H1 (cell line): ENCODE measurements at regions not wholly inside any gene's neighbourhood (a gene's known extent, or its start where the extent isn't known, plus 50 kb on each side); places are given as distances from the start of the nearest gene placed in this dataset.

ENCODE experiments used
- CTCF ChIA-PET: fragments of 300-600 bp; sonication (Branson Sonifier 250); formaldehyde crosslinking; loops from one replicate; lab custom pipeline; 2021; ENCODE audit not compliant: partially characterized antibody; lab: Charles Lee
- POLR2A ChIA-PET: fragments of 300-600 bp; sonication (Branson Sonifier 250); formaldehyde crosslinking; loops from one replicate; lab custom pipeline; 2021; ENCODE audit warnings: inconsistent platforms; ENCODE audit not compliant: partially characterized antibody; lab: Charles Lee
- DNase-seq, 2 experiments: peaks; one replicate each; pipeline versions ENCODE4 v3.0.0 to v3.0.0-alpha.2; 2010 to 2022; ENCODE audit warnings: low spot score in 2 of 2, low read depth in 1 of 2, mixed read lengths in 1 of 2
- FAIRE-seq: peaks from 2 replicates; lab custom pipeline; 2011; peaks lifted over from hg19 to GRCh38; lab: Jason Lieb, UNC
- H2AFZ ChIP-seq: 2 replicates; pipeline ENCODE4 v1.8.1; 2012; ENCODE audit warnings: low read length, inconsistent platforms
- H2AK5ac ChIP-seq: 2 replicates; pipeline ENCODE4 v1.6.1; 2013; ENCODE audit warnings: low read depth, low read length
- H2BK120ac ChIP-seq: replicated peaks from 2 replicates; pipeline ENCODE3; 2013; ENCODE audit warnings: low read depth, low read length, inconsistent platforms
- H2BK12ac ChIP-seq: 2 replicates; pipeline ENCODE4 v1.6.1; 2013; ENCODE audit warnings: low read depth, low read length
- H2BK15ac ChIP-seq: 2 replicates; pipeline ENCODE4 v1.6.1; 2013; ENCODE audit warnings: low read length
- H2BK20ac ChIP-seq: 2 replicates; pipeline ENCODE4 v1.6.1; 2013; ENCODE audit warnings: low read length
- H2BK5ac ChIP-seq: 2 replicates; pipeline ENCODE4 v1.6.1; 2013; ENCODE audit warnings: low read depth, low read length
- H3K14ac ChIP-seq: 2 replicates; pipeline ENCODE4 v1.6.1; 2013; ENCODE audit warnings: inconsistent platforms; ENCODE audit not compliant: insufficient read length
- H3K18ac ChIP-seq: 2 replicates; pipeline ENCODE4 v1.6.1; 2013; ENCODE audit warnings: low read length; ENCODE audit errors: extremely low read depth
- H3K23ac ChIP-seq: 2 replicates; pipeline ENCODE4 v1.6.1; 2013; ENCODE audit warnings: inconsistent platforms; ENCODE audit not compliant: insufficient read length
- H3K23me2 ChIP-seq: 2 replicates; pipeline ENCODE4 v1.6.1; 2013; ENCODE audit warnings: low read depth, low read length
- H3K27ac ChIP-seq: 2 replicates; pipeline ENCODE4 v1.6.1; 2011; ENCODE audit warnings: low read depth, low read length, inconsistent platforms
- H3K27me3 ChIP-seq, 4 experiments: replicated peaks in 1 of 4; 1 replicate in 1 of 4; 2 replicates in 3 of 4; pipeline versions ENCODE4 v1.6.1 to v1.8.1; 2011 to 2013; ENCODE audit warnings: low read length in 3 of 4, mild to moderate bottlenecking in 3 of 4, inconsistent platforms in 2 of 4, mixed read lengths in 2 of 4, moderate library complexity in 1 of 4; ENCODE audit not compliant: control insufficient read depth in 3 of 4, insufficient read depth in 3 of 4; ENCODE audit errors: extremely low read depth in 1 of 4
- H3K36me3 ChIP-seq, 4 experiments: 2 replicates each; pipeline versions ENCODE4 v1.6.1 to v1.8.1; 2011 to 2013; ENCODE audit warnings: mild to moderate bottlenecking in 4 of 4, low read length in 3 of 4, moderate library complexity in 2 of 4, control low read depth in 1 of 4, inconsistent platforms in 1 of 4; ENCODE audit not compliant: insufficient read depth in 4 of 4, control insufficient read depth in 2 of 4
- H3K4ac ChIP-seq: replicated peaks from 2 replicates; pipeline ENCODE3; 2013; ENCODE audit warnings: low read length, low read depth, mixed read lengths, inconsistent platforms; ENCODE audit not compliant: insufficient read length
- H3K4me1 ChIP-seq, 4 experiments: replicated peaks in 1 of 4; 1 replicate in 1 of 4; 2 replicates in 3 of 4; pipeline versions ENCODE4 v1.6.1 to v1.8.1; 2011 to 2013; ENCODE audit warnings: low read length in 3 of 4, inconsistent platforms in 2 of 4, mixed read lengths in 1 of 4; ENCODE audit not compliant: insufficient read depth in 4 of 4, control insufficient read depth in 3 of 4
- H3K4me2 ChIP-seq, 2 experiments: 2 replicates each; pipeline versions ENCODE4 v1.6.1 to v1.8.1; 2011 to 2013; ENCODE audit warnings: low read depth in 2 of 2, low read length in 2 of 2, control low read depth in 1 of 2, inconsistent platforms in 1 of 2, mild to moderate bottlenecking in 1 of 2; ENCODE audit not compliant: insufficient read depth in 1 of 2
- H3K4me3 ChIP-seq, 4 experiments: fragments of 200-600, 300-600 bp in 1 of 4; sonication (generic), shearing (Covaris generic), sonication (Bioruptor Twin) in 1 of 4; 2 replicates each; pipeline versions ENCODE4 v1.5.1 to v1.8.1; 2011 to 2016; ENCODE audit warnings: low read length in 4 of 4, low read depth in 3 of 4, control low read depth in 2 of 4, inconsistent platforms in 2 of 4, mild to moderate bottlenecking in 2 of 4, mixed read lengths in 1 of 4, moderate library complexity in 1 of 4; ENCODE audit not compliant: insufficient read depth in 2 of 4; ENCODE audit errors: extremely low read depth in 1 of 4
- H3K56ac ChIP-seq: replicated peaks from 2 replicates; pipeline ENCODE3; 2013; ENCODE audit warnings: low read depth, mild to moderate bottlenecking, mixed read lengths, low read length, inconsistent platforms; ENCODE audit not compliant: insufficient read length
- H3K79me1 ChIP-seq: 2 replicates; pipeline ENCODE4 v1.6.1; 2013; ENCODE audit warnings: low read depth, low read length, control low read depth
- H3K79me2 ChIP-seq, 2 experiments: 2 replicates each; pipeline versions ENCODE4 v1.6.1 to v1.8.1; 2012 to 2013; ENCODE audit warnings: low read length in 2 of 2, mild to moderate bottlenecking in 2 of 2, inconsistent platforms in 1 of 2; ENCODE audit not compliant: insufficient read depth in 2 of 2, control insufficient read depth in 1 of 2
- H3K9ac ChIP-seq, 4 experiments: replicated peaks in 1 of 4; 1 replicate in 1 of 4; 2 replicates in 3 of 4; pipeline versions ENCODE4 v1.6.1 to v1.8.1; 2011 to 2013; ENCODE audit warnings: low read depth in 3 of 4, low read length in 3 of 4, control low read depth in 2 of 4, mild to moderate bottlenecking in 2 of 4, moderate library complexity in 2 of 4, inconsistent platforms in 1 of 4; ENCODE audit errors: extremely low read depth in 1 of 4
- H3K9me3 ChIP-seq, 2 experiments: 2 replicates each; pipeline versions ENCODE4 v1.6.1 to v1.8.1; 2012 to 2013; ENCODE audit warnings: mild to moderate bottlenecking in 2 of 2, moderate library complexity in 2 of 2, control low read depth in 1 of 2, inconsistent platforms in 1 of 2, low read depth in 1 of 2, low read length in 1 of 2, mixed read lengths in 1 of 2; ENCODE audit not compliant: insufficient read depth in 2 of 2
- H4K20me1 ChIP-seq, 2 experiments: replicated peaks in 1 of 2; 2 replicates each; pipeline versions ENCODE3 to v1.8.1; 2011 to 2013; ENCODE audit warnings: inconsistent platforms in 2 of 2, low read length in 2 of 2, mild to moderate bottlenecking in 1 of 2; ENCODE audit not compliant: insufficient read depth in 2 of 2, control insufficient read depth in 1 of 2
- H4K5ac ChIP-seq: 2 replicates; pipeline ENCODE4 v1.6.1; 2013; ENCODE audit warnings: low read length, low read depth, mixed read lengths, inconsistent platforms; ENCODE audit not compliant: insufficient read length
- H4K8ac ChIP-seq: 2 replicates; pipeline ENCODE4 v1.8.0; 2013; ENCODE audit warnings: mild to moderate bottlenecking, moderate library complexity, low read length, inconsistent platforms; ENCODE audit not compliant: insufficient read depth; ENCODE audit errors: extremely low read depth
- H4K91ac ChIP-seq: replicated peaks from 2 replicates; pipeline ENCODE3; 2013; ENCODE audit warnings: low read length, mixed read lengths, inconsistent platforms; ENCODE audit not compliant: insufficient read length
- ASH2L ChIP-seq: fragments of 200-600, 300-600 bp; sonication (generic); IDR thresholded peaks from one replicate; pipeline ENCODE4 v1.7.1; 2017; ENCODE audit warnings: low read length
- ATF3 ChIP-seq: IDR thresholded peaks from 2 replicates; pipeline ENCODE4 v1.6.1; 2011; ENCODE audit warnings: low read depth, mild to moderate bottlenecking, low read length; ENCODE audit not compliant: insufficient read depth
- BCL11A ChIP-seq, 2 experiments: IDR thresholded peaks; one replicate each; pipeline ENCODE4 v1.6.1; 2011; ENCODE audit warnings: low read depth in 2 of 2, low read length in 2 of 2, mild to moderate bottlenecking in 2 of 2
- BRCA1 ChIP-seq: IDR thresholded peaks from 2 replicates; pipeline ENCODE4 v1.6.1; 2012; ENCODE audit warnings: low read depth, low read length, improper control_type of control experiment
- CBX8 ChIP-seq: fragments of 300-800, 300-1000 bp; sonication (generic); IDR thresholded peaks from 2 replicates; pipeline ENCODE4 v1.7.1; 2016; ENCODE audit warnings: low read depth, low read length, borderline replicate concordance
- CHD2 ChIP-seq: IDR thresholded peaks from 2 replicates; pipeline ENCODE4 v1.6.1; 2012; ENCODE audit warnings: low read length, improper control_type of control experiment
- E2F6 ChIP-seq: IDR thresholded peaks from 2 replicates; pipeline ENCODE4 v1.6.1; 2012; ENCODE audit warnings: inconsistent platforms
- EGR1 ChIP-seq: IDR thresholded peaks from 2 replicates; pipeline ENCODE4 v1.6.1; 2011; ENCODE audit warnings: low read depth, low read length, borderline replicate concordance
- HDAC2 ChIP-seq, 2 experiments: fragments of 300-600 bp in 1 of 2; sonication (generic) in 1 of 2; IDR thresholded peaks; 2 replicates each; pipeline ENCODE4 v1.6.1; 2011 to 2012; ENCODE audit warnings: low read depth in 2 of 2, low read length in 2 of 2, mild to moderate bottlenecking in 2 of 2, moderate library complexity in 2 of 2, borderline replicate concordance in 1 of 2, inconsistent platforms in 1 of 2
- HDAC6 ChIP-seq: IDR thresholded peaks from one replicate; pipeline ENCODE4 v1.7.1; 2012; ENCODE audit warnings: low read depth, mild to moderate bottlenecking, inconsistent platforms, low read length, moderate library complexity
- PHF8 ChIP-seq: fragments of 200-600 bp; sonication (generic); conservative IDR thresholded peaks from 2 replicates; pipeline ENCODE4 v1.7.1; 2012; ENCODE audit warnings: low read depth, mild to moderate bottlenecking, inconsistent platforms, low read length, moderate library complexity
- POLR2AphosphoS5 ChIP-seq: IDR thresholded peaks from 2 replicates; pipeline ENCODE4 v1.6.1; 2011; ENCODE audit warnings: low read depth, low read length
- SRF ChIP-seq: IDR thresholded peaks from 2 replicates; pipeline ENCODE4 v1.6.1; 2011; ENCODE audit warnings: mild to moderate bottlenecking, low read depth, low read length, moderate library complexity
- TEAD4 ChIP-seq: IDR thresholded peaks from 2 replicates; pipeline ENCODE4 v1.6.1; 2012; ENCODE audit warnings: low read depth, low read length, inconsistent platforms, mixed read lengths
- YY1 ChIP-seq: IDR thresholded peaks from 2 replicates; pipeline ENCODE4 v1.6.1; 2011; ENCODE audit warnings: low read depth, mild to moderate bottlenecking, low read length
- WGBS, 2 experiments: shearing (Covaris generic) in 1 of 2; methylation state at CpG; one replicate each; pipeline versions ENCODE4 v1.1.6 to v1.1.7; 2013 to 2015; ENCODE audit warnings: low lambda C conversion rate in 2 of 2, mixed read lengths in 2 of 2, inconsistent platforms in 1 of 2, low coverage in 1 of 2, missing lambda C conversion rate in 1 of 2; ENCODE audit not compliant: insufficient replicate concordance in 2 of 2, insufficient coverage in 1 of 2, insufficient read length in 1 of 2; ENCODE audit errors: extremely low coverage in 1 of 2, missing lambda C conversion rate in 1 of 2; 5-methylcytosine and 5-hydroxymethylcytosine counted together

DNA sequence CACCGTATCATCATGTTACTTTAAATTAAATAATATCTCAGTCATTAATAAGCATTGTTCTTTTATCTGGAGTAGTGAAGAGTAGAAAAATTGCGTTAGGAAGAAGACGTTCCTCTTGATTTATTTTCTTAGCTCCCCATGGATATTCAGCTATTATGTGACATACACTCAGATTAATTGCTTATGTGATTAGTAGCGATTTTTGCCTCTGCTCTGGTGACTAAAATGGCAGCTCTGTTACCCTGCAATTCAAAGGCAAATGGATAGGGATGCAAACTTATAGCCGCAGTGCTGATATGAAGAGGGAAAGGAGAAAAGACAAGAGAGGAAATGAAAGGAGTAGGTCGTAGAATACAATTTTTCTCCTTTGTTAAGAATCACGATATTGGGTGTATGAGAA lies 188.4 kb upstream of the MALRD1 start:
- H2BK120ac ChIP-seq: no peak overlapping the region
- no peak overlapping the region for H3K4ac ChIP-seq
- H3K79me2 ChIP-seq: no peaks in the 10 kb centered on the region
- no peak for FAIRE-seq
- ChIA-PET POLR2A (no interaction called here), CTCF (no interaction called here)
- no peak overlapping the region for H4K8ac ChIP-seq
- no peak overlapping the region for H2AK5ac ChIP-seq
- no peaks in the 10 kb centered on the region for H3K9me3 ChIP-seq
- no peak overlapping the region for H3K9ac ChIP-seq
- no peaks in the 10 kb centered on the region for H4K20me1 ChIP-seq
- H2BK5ac ChIP-seq: no peak overlapping the region
- H3K4me2 ChIP-seq: no peak overlapping the region
- H4K91ac ChIP-seq: no peak overlapping the region
- H2BK12ac ChIP-seq: no peak overlapping the region
- no peak overlapping the region for H3K18ac ChIP-seq
- H3K23me2 ChIP-seq: no peaks in the 10 kb centered on the region
- H3K14ac ChIP-seq: no peak overlapping the region
- H3K79me1 ChIP-seq: no peaks in the 10 kb centered on the region
- H3K56ac ChIP-seq: no peak overlapping the region
- no peak overlapping the region for H3K23ac ChIP-seq
- H3K4me3 ChIP-seq: no peak overlapping the region
- no peaks in the 10 kb centered on the region for H3K27me3 ChIP-seq
- no peak overlapping the region for H2BK15ac ChIP-seq
- peaks cover 0 to 3% (median 0%) of the 10 kb centered on the region in 4 experiments; a peak in 1 of 7 replicates for H3K4me1 ChIP-seq
- no peak overlapping the region for H4K5ac ChIP-seq
- DNase-seq: no peak
- 84% methylated on average over 7 of the region's 7 CpGs; no CpG with 5 or more reads in 1 of the 2 experiments for WGBS, 2 experiments
- H3K36me3 ChIP-seq: no peaks in the 10 kb centered on the region
- no peak overlapping the region for H2BK20ac ChIP-seq
- peak overlapping the region; percentile 14; the same call in 1 of the 2 replicates for H2AFZ ChIP-seq
- no peak overlapping the region for H3K27ac ChIP-seq
- TF ChIP-seq TEAD4 (no peak), YY1 (no peak), ATF3 (no peak), PHF8 (no peak), ASH2L (no peak), HDAC2 (IDR thresholded peaks at IDR 0.05; ENCODE audit: borderline replicate concordance in 1 of 2, low read depth in 2 of 2, low read length in 2 of 2) (no peak), BCL11A (IDR thresholded peaks at IDR 0.05; ENCODE audit: low read depth in 2 of 2, low read length in 2 of 2) (no peak), HDAC6 (no peak), CHD2 (no peak), CBX8 (no peak), E2F6 (no peak), EGR1 (no peak), BRCA1 (no peak), POLR2AphosphoS5 (no peak), SRF (no peak)
